H9 (cell line): ENCODE measurements at regions not wholly inside any gene's neighbourhood (a gene's known extent, or its start where the extent isn't known, plus 50 kb on each side); places are given as distances from the start of the nearest gene placed in this dataset.

Experiments used
- DNase-seq: peaks from one replicate; pipeline ENCODE4 v3.0.0-alpha.2; 2017
- H2AFZ ChIP-seq: one replicate; pipeline ENCODE4 v1.6.1; 2013; ENCODE audit warnings: mild to moderate bottlenecking, low read length, control low read depth, moderate library complexity
- H2AK5ac ChIP-seq: 2 replicates; pipeline ENCODE4 v1.6.1; 2013; ENCODE audit warnings: low read length, control low read depth, mixed read lengths; ENCODE audit not compliant: insufficient read length
- H2BK120ac ChIP-seq: one replicate; pipeline ENCODE4 v1.6.1; 2013; ENCODE audit warnings: low read depth, mild to moderate bottlenecking, low read length, control low read depth, inconsistent platforms; ENCODE audit not compliant: poor library complexity, severe bottlenecking
- H2BK12ac ChIP-seq: 2 replicates; pipeline ENCODE4 v1.6.1; 2013; ENCODE audit warnings: low read length, control low read depth, mixed read lengths, low read depth; ENCODE audit not compliant: insufficient read length
- H2BK15ac ChIP-seq: 2 replicates; pipeline ENCODE4 v1.6.1; 2013; ENCODE audit warnings: low read depth, low read length, control low read depth
- H2BK20ac ChIP-seq: one replicate; pipeline ENCODE4 v1.6.1; 2013; ENCODE audit warnings: low read depth, mild to moderate bottlenecking, low read length, control low read depth, inconsistent platforms; ENCODE audit not compliant: poor library complexity, severe bottlenecking
- H2BK5ac ChIP-seq: 2 replicates; pipeline ENCODE4 v1.6.1; 2013; ENCODE audit warnings: low read length, control low read depth, mixed read lengths; ENCODE audit not compliant: insufficient read length
- H3K14ac ChIP-seq: 2 replicates; pipeline ENCODE4 v1.6.1; 2013; ENCODE audit warnings: low read length, control low read depth; ENCODE audit not compliant: insufficient read depth
- H3K18ac ChIP-seq: 2 replicates; pipeline ENCODE4 v1.6.1; 2013; ENCODE audit warnings: low read depth, mild to moderate bottlenecking, mixed read lengths, low read length, control low read depth; ENCODE audit not compliant: insufficient read length
- H3K23ac ChIP-seq: 2 replicates; pipeline ENCODE4 v1.6.1; 2013; ENCODE audit warnings: low read length, control low read depth, mixed read lengths, low read depth; ENCODE audit not compliant: insufficient read length
- H3K23me2 ChIP-seq: 2 replicates; pipeline ENCODE4 v1.6.1; 2013; ENCODE audit warnings: low read depth, mild to moderate bottlenecking, mixed read lengths, low read length, control low read depth; ENCODE audit not compliant: insufficient read length, poor library complexity, severe bottlenecking
- H3K27ac ChIP-seq: 2 replicates; pipeline ENCODE4 v1.5.1; 2013; ENCODE audit warnings: low read length, control low read depth, mixed read lengths, low read depth; ENCODE audit not compliant: insufficient read length
- H3K27me3 ChIP-seq: 2 replicates; pipeline ENCODE4 v1.6.1; 2013; ENCODE audit warnings: low read length, control low read depth, inconsistent platforms; ENCODE audit not compliant: insufficient read depth
- H3K4ac ChIP-seq: 2 replicates; pipeline ENCODE4 v1.6.1; 2013; ENCODE audit warnings: low read depth, mild to moderate bottlenecking, control low read depth, inconsistent platforms, low read length, moderate library complexity
- H3K4me1 ChIP-seq: 2 replicates; pipeline ENCODE4 v1.6.1; 2013; ENCODE audit warnings: low read length, control low read depth, inconsistent platforms; ENCODE audit not compliant: insufficient read depth
- H3K4me2 ChIP-seq: 2 replicates; pipeline ENCODE4 v1.6.1; 2013; ENCODE audit warnings: low read length, control low read depth, mixed read lengths; ENCODE audit not compliant: insufficient read length, insufficient read depth
- H3K56ac ChIP-seq: 2 replicates; pipeline ENCODE4 v1.6.1; 2013; ENCODE audit warnings: low read depth, mild to moderate bottlenecking, mixed read lengths, low read length, control low read depth; ENCODE audit not compliant: insufficient read length
- H3K79me1 ChIP-seq: 2 replicates; pipeline ENCODE4 v1.6.1; 2013; ENCODE audit warnings: low read depth, mild to moderate bottlenecking, moderate library complexity, low read length, control low read depth, inconsistent platforms; ENCODE audit not compliant: insufficient read depth, poor library complexity, severe bottlenecking
- H3K79me2 ChIP-seq: 2 replicates; pipeline ENCODE4 v1.6.1; 2013; ENCODE audit warnings: low read length, control low read depth, inconsistent platforms; ENCODE audit not compliant: insufficient read depth
- H3K9ac ChIP-seq: 2 replicates; pipeline ENCODE4 v1.6.1; 2013; ENCODE audit warnings: low read length, control low read depth, mixed read lengths; ENCODE audit not compliant: insufficient read length; ENCODE audit errors: extremely low read depth
- H3K9me3 ChIP-seq: one replicate; pipeline ENCODE4 v1.6.1; 2013; ENCODE audit warnings: low read depth, low read length, inconsistent platforms; ENCODE audit not compliant: control insufficient read depth
- H3T11ph ChIP-seq: one replicate; pipeline ENCODE4 v1.6.1; 2013; ENCODE audit warnings: mild to moderate bottlenecking, low read length, control low read depth, inconsistent platforms
- H4K20me1 ChIP-seq: one replicate; pipeline ENCODE4 v1.6.1; 2013; ENCODE audit not compliant: control insufficient read depth, insufficient read length, insufficient read depth
- H4K5ac ChIP-seq: 2 replicates; pipeline ENCODE4 v1.6.1; 2013; ENCODE audit warnings: low read depth, mild to moderate bottlenecking, mixed read lengths, low read length, control low read depth; ENCODE audit not compliant: insufficient read length
- H4K8ac ChIP-seq: replicated peaks from 2 replicates; pipeline ENCODE4 v1.6.1; 2013; ENCODE audit warnings: low read length, control low read depth, mixed read lengths, low read depth; ENCODE audit not compliant: insufficient read length
- H4K91ac ChIP-seq: 2 replicates; pipeline ENCODE4 v1.6.1; 2013; ENCODE audit warnings: low read depth, mild to moderate bottlenecking, moderate library complexity, mixed read lengths, low read length, control low read depth; ENCODE audit not compliant: insufficient read length
- H3K27ac Mint-ChIP-seq, 3 experiments: 2 replicates in 2 of 3; 3 replicates in 1 of 3; pipeline ENCODE4 v1.8.0; 2020 to 2021; ENCODE audit warnings: mixed read lengths in 3 of 3, mild to moderate bottlenecking in 1 of 3, moderate library complexity in 1 of 3
- H3K27me3 Mint-ChIP-seq: 2 replicates; pipeline ENCODE4 v1.8.0; 2021; ENCODE audit warnings: low read depth, mild to moderate bottlenecking, moderate library complexity, mixed read lengths
- H3K36me3 Mint-ChIP-seq, 3 experiments: 2 replicates in 2 of 3; 3 replicates in 1 of 3; pipeline ENCODE4 v1.8.0; 2020 to 2021; ENCODE audit warnings: low read depth in 3 of 3, mixed read lengths in 3 of 3; ENCODE audit not compliant: insufficient read depth in 1 of 3
- H3K4me1 Mint-ChIP-seq, 2 experiments: 2 replicates each; pipeline ENCODE4 v1.8.0; 2020; ENCODE audit warnings: mixed read lengths in 2 of 2
- H3K4me3 Mint-ChIP-seq, 2 experiments: 2 replicates in 1 of 2; 3 replicates in 1 of 2; pipeline ENCODE4 v1.8.0; 2020 to 2021; ENCODE audit warnings: mild to moderate bottlenecking in 2 of 2, mixed read lengths in 2 of 2, moderate library complexity in 1 of 2
- H3K9me3 Mint-ChIP-seq, 2 experiments: 2 replicates in 1 of 2; 3 replicates in 1 of 2; pipeline ENCODE4 v1.8.0; 2020; ENCODE audit warnings: mild to moderate bottlenecking in 2 of 2, mixed read lengths in 2 of 2, moderate library complexity in 1 of 2
- CTCF ChIP-seq: fragments of 200-600 bp; sonication (generic); conservative IDR thresholded peaks from 3 replicates; pipeline ENCODE4 v1.8.0; 2021; ENCODE audit warnings: antibody characterized with exemption, mild to moderate bottlenecking
- WGBS: extraction: QIAGEN DNeasy Blood & Tissue Kit; methylation state at CpG from one replicate; pipeline ENCODE4 v1.1.7; 2013; ENCODE audit warnings: missing lambda C conversion rate, low lambda C conversion rate, mixed read lengths; ENCODE audit not compliant: insufficient read length; ENCODE audit errors: extremely low coverage; 5-methylcytosine and 5-hydroxymethylcytosine counted together

GRCh38 chr10:78577712-78578111 lies 491.1 kb upstream of the ZMIZ1 start:
- no peak overlapping the region for H3K4me2 ChIP-seq
- no peaks in the 10 kb centered on the region for H3K27me3 ChIP-seq
- H3K23ac ChIP-seq: no peak overlapping the region
- no peak overlapping the region for H2AK5ac ChIP-seq
- no peak overlapping the region for H3T11ph ChIP-seq
- peaks cover 4 to 12% of the 10 kb centered on the region in 2 experiments; a peak in 3 of 4 replicates for H3K4me1 Mint-ChIP-seq
- no peak overlapping the region for H4K5ac ChIP-seq
- H3K4me1 ChIP-seq: no peaks in the 10 kb centered on the region
- H3K23me2 ChIP-seq: no peaks in the 10 kb centered on the region
- H3K14ac ChIP-seq: no peak overlapping the region
- no CpG with 5 or more reads among the region's 5 CpGs for WGBS
- no peaks in the 10 kb centered on the region for H4K20me1 ChIP-seq
- H3K9ac ChIP-seq: no peak overlapping the region
- H4K8ac ChIP-seq: no peak overlapping the region
- no peak overlapping the region for H2BK12ac ChIP-seq
- H3K79me1 ChIP-seq: no peaks in the 10 kb centered on the region
- H2BK120ac ChIP-seq: no peak overlapping the region
- H2BK15ac ChIP-seq: no peak overlapping the region
- no peak overlapping the region for H3K4ac ChIP-seq
- H3K9me3 ChIP-seq: no peaks in the 10 kb centered on the region
- H3K36me3 Mint-ChIP-seq: no peaks in the 10 kb centered on the region
- no peak overlapping the region for H3K18ac ChIP-seq
- H4K91ac ChIP-seq: no peak overlapping the region
- no peak overlapping the region for H3K27ac ChIP-seq
- H3K56ac ChIP-seq: no peak overlapping the region
- no peaks in the 10 kb centered on the region for H3K79me2 ChIP-seq
- no peak overlapping the region for H2BK5ac ChIP-seq
- no peaks in the 10 kb centered on the region for H3K9me3 Mint-ChIP-seq
- H3K4me3 Mint-ChIP-seq: no peak overlapping the region
- no peak overlapping the region for H2BK20ac ChIP-seq
- H3K27ac Mint-ChIP-seq: no peak overlapping the region
- no peak for DNase-seq
- H2AFZ ChIP-seq: no peak overlapping the region
- H3K27me3 Mint-ChIP-seq: peaks cover 2% of the 10 kb centered on the region
- no peak for TF ChIP-seq CTCF
